Vagina (tissue), 2 donors: ENCODE measurements at regions not wholly inside any gene's neighbourhood (a gene's known extent, or its start where the extent isn't known, plus 50 kb on each side); places are given as distances from the start of the nearest gene placed in this dataset.

Experiments used
- POLR2A ChIP-seq, 2 donors: fragments of 450-650 bp; IDR thresholded peaks; one replicate each; pipeline ENCODE4 v1.6.1; 2017; ENCODE audit warnings: antibody characterized with exemption in 2 of 2, mild to moderate bottlenecking in 2 of 2, moderate library complexity in 2 of 2
- POLR2AphosphoS5 ChIP-seq, 2 donors: sonication (generic); formaldehyde crosslinking; IDR thresholded peaks; one replicate each; pipeline ENCODE4 v1.9.0; 2017; ENCODE audit warnings: antibody characterized with exemption in 2 of 2, mild to moderate bottlenecking in 2 of 2, low read depth in 1 of 2; ENCODE audit not compliant: insufficient read depth in 1 of 2
- TF ChIP-seq, protein P1 (sequence below), 3 experiments: fragments of 450-650 bp in 2 of 3; fragments of 200-600 bp in 1 of 3; sonication (generic) in 1 of 3; IDR thresholded peaks; one replicate each; pipeline ENCODE4 v1.5.1; 2017 to 2019; ENCODE audit warnings: antibody characterized with exemption in 3 of 3, mild to moderate bottlenecking in 2 of 3, moderate library complexity in 2 of 3

DNA sequence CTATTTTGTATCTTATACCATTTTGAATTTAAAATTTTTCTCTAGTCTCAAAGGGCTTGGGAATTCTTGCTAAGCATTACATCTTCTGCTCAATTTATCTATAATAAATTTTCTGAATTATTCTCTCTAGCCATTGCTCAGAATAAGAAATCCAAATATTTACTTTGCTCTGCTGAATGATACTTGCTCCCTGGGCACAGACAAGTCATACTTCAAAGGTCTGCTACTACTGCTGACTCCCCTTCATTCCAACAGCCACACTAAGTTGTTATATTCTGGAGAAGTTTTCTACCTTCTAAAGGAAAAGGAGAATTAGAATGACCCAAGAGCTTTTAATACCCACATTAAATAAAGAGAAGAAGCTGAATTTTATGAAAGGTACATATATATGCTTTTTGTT is 460.3 kb upstream of the ZNF717 start:
- TF ChIP-seq, protein P1, sequence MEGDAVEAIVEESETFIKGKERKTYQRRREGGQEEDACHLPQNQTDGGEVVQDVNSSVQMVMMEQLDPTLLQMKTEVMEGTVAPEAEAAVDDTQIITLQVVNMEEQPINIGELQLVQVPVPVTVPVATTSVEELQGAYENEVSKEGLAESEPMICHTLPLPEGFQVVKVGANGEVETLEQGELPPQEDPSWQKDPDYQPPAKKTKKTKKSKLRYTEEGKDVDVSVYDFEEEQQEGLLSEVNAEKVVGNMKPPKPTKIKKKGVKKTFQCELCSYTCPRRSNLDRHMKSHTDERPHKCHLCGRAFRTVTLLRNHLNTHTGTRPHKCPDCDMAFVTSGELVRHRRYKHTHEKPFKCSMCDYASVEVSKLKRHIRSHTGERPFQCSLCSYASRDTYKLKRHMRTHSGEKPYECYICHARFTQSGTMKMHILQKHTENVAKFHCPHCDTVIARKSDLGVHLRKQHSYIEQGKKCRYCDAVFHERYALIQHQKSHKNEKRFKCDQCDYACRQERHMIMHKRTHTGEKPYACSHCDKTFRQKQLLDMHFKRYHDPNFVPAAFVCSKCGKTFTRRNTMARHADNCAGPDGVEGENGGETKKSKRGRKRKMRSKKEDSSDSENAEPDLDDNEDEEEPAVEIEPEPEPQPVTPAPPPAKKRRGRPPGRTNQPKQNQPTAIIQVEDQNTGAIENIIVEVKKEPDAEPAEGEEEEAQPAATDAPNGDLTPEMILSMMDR (IDR thresholded peaks at IDR 0.05): no peak
- TF ChIP-seq POLR2A (IDR thresholded peaks at IDR 0.05) (no peak), POLR2AphosphoS5 (IDR thresholded peaks at IDR 0.05; ENCODE audit: insufficient read depth in 1 of 2, low read depth in 1 of 2) (no peak)
